ENCODE measurements at regions not wholly inside any gene's neighbourhood (a gene's known extent, or its start where the extent isn't known, plus 50 kb on each side); places are given as distances from the start of the nearest gene placed in this dataset.

DNA sequence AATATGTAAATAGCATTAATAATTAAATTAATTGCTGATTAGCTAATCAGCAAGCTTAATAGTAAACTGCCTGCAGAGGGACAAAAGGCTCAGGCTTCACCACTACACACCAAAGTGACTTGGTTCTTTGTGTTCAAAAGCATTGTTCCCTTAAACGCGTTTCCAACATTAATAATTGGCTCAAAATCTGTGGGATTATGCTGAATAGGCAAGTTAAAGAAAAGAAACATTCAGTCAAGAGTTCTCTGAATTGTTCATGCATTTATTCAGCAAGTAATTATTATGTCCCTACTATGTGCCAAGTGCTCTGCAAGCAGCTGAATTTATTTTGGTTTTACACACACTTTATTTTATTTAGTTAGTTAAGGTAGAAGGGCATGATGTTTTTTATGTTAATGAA is 558.5 kb upstream of the ARRDC4 start:
- TF ChIP-seq, protein P1, sequence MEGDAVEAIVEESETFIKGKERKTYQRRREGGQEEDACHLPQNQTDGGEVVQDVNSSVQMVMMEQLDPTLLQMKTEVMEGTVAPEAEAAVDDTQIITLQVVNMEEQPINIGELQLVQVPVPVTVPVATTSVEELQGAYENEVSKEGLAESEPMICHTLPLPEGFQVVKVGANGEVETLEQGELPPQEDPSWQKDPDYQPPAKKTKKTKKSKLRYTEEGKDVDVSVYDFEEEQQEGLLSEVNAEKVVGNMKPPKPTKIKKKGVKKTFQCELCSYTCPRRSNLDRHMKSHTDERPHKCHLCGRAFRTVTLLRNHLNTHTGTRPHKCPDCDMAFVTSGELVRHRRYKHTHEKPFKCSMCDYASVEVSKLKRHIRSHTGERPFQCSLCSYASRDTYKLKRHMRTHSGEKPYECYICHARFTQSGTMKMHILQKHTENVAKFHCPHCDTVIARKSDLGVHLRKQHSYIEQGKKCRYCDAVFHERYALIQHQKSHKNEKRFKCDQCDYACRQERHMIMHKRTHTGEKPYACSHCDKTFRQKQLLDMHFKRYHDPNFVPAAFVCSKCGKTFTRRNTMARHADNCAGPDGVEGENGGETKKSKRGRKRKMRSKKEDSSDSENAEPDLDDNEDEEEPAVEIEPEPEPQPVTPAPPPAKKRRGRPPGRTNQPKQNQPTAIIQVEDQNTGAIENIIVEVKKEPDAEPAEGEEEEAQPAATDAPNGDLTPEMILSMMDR (conservative IDR thresholded peaks at IDR 0.05; ENCODE audit: low read length): no peak
- TF ChIP-seq EZH2phosphoT487 (IDR thresholded peaks at IDR 0.05; ENCODE audit: borderline replicate concordance, low read depth, low read length): no peak
